GM10266 (cell line): ENCODE measurements at regions not wholly inside any gene's neighbourhood (a gene's known extent, or its start where the extent isn't known, plus 50 kb on each side); places are given as distances from the start of the nearest gene placed in this dataset.

ENCODE experiments used
- DNase-seq: peaks from one replicate; pipeline ENCODE4 v3.0.0; 2012; ENCODE audit errors: extremely low spot score
- TF ChIP-seq, protein P1 (sequence below): IDR thresholded peaks from 2 replicates; pipeline ENCODE4 v1.5.1; 2012; ENCODE audit warnings: mild to moderate bottlenecking, low read depth; ENCODE audit not compliant: control insufficient read depth, insufficient read depth; ENCODE audit errors: missing control alignments

DNA sequence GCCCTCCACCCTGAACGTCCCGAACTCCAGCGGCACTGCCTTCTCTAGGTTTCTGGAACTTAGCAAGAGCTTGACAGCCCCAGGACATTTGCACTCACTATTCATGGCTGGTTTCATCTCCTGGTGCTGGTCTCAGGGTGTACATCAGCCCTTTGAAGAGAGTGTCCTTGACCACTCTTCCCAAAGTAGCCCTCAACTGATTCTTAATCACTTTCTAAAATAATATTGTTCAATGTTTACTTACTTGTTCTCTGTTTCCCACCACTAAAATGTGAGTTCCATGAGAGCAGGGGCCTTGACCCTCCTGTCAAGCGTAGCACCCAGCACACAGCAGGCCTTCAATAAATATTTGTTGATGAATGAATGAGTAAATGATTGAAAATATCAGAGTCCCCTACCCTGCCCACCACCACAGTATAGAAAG lies 262.5 kb downstream of the RHOU start:
- TF ChIP-seq, protein P1, sequence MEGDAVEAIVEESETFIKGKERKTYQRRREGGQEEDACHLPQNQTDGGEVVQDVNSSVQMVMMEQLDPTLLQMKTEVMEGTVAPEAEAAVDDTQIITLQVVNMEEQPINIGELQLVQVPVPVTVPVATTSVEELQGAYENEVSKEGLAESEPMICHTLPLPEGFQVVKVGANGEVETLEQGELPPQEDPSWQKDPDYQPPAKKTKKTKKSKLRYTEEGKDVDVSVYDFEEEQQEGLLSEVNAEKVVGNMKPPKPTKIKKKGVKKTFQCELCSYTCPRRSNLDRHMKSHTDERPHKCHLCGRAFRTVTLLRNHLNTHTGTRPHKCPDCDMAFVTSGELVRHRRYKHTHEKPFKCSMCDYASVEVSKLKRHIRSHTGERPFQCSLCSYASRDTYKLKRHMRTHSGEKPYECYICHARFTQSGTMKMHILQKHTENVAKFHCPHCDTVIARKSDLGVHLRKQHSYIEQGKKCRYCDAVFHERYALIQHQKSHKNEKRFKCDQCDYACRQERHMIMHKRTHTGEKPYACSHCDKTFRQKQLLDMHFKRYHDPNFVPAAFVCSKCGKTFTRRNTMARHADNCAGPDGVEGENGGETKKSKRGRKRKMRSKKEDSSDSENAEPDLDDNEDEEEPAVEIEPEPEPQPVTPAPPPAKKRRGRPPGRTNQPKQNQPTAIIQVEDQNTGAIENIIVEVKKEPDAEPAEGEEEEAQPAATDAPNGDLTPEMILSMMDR: no peak
- no peak for DNase-seq

DNA sequence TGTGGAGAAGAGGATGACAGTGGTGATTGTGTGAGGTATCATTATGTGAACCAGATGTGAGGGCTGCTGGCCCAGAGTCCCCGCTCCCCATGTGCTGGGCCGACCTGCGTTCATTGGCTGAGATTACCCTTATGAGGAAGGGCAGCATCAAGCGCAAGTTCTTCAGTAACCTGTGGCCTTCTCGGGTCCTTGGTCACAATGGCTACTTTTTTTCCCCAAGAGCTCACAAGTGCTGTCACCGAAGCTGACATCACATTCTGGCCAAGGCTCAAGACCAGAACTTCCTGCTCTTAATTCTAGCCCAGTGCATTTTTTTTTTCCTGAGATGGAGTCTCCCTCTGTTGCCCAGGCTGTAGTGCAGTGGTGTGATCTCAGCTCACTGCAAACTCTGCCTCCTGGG lies 262.9 kb downstream of the RHOU start:
- no peak for DNase-seq
- TF ChIP-seq, protein P1: no peak

DNA sequence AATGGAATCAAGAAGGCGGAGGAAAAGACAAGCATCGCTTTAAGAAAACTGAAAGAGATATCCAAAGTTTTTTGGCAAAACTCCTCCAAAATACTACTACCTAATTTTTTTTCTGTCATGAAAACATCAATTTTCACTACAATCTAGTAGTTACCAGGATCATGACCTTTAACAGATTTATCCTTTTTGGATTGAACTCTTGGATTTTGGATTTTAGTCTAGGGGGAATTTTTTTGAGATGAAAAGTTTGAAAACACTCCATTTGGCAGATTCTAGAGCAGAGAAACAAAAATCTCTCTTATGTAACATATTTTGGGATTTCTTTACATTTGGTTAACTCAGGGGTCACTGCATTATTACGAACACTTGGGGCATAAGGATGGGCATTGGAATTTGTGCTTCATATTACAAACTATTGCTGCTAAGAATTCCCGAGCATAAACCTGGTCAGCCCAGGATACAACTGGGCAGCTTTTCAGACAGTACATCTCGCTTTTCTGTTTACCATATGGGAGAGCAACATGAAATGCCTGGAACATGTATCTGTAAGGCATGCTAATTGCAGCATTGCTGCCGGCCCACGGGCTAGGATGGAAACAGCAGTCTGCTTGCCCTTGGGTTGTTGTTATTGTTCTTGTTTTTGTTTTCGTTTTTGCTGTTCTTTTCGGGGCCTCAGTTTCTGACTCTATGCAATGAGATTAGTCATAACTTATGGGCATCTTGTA lies 264.3 kb downstream of the RHOU start:
- DNase-seq: no peak
- TF ChIP-seq, protein P1: no peak

GRCh38 chr1:229000187-229000586 lies 264.9 kb downstream of the RHOU start:
- DNase-seq: no peak
- TF ChIP-seq, protein P1: no peak

DNA sequence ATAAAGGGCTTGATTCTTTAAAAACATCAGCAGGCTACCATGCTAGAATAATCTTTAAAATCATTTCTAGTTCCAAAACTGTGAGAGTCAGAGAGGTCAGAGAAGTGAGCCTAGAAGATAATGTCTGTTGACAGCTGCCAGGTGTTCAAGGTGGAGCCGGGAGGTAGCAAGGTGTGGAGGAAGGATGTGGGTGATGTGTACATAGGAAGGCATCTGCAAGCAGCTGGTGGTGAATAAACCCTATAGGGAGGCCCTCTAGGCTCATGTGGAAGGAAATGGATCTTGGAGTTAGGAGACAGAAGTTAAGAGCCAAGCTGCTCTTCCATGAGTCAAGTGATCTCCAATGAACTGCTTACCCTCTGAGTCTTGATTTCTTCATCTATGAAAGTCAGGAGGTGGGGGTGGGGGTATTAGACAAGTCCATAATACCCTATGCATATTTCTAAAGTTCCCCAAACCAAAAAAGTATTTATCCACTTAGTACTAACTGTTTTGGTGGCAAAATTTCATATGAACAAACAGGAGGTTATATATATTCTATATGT lies 266.3 kb downstream of the RHOU start:
- DNase-seq: no peak
- TF ChIP-seq, protein P1: no peak

DNA sequence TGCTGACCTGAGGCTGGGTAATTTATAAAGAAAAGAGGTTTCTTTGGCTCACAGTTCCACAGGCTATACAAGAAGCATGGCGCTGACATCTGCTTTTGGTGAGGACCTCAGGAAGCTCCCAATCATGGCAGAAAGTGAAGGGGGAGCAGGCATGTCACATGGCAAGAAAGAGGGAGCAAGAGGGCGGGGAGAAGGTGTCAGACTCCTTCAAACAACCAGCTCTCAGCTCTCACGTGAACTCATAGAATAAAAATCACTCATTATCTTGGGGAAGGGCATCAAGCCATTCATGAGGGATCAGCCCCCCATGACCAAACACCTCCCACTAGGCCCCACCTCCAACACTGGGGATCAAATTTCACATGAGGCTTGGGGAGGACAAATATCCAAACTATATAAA lies 266.8 kb downstream of the RHOU start:
- DNase-seq: no peak
- TF ChIP-seq, protein P1: no peak

GRCh38 chr1:229002451-229002960 lies 267.2 kb downstream of the RHOU start:
- TF ChIP-seq, protein P1: no peak
- no peak for DNase-seq
